Keratinocyte (primary cell): ENCODE measurements at regions not wholly inside any gene's neighbourhood (a gene's known extent, or its start where the extent isn't known, plus 50 kb on each side); places are given as distances from the start of the nearest gene placed in this dataset.

Experiments
- DNase-seq: peaks from one replicate; pipeline ENCODE4 v3.0.0-alpha.2; 2011; ENCODE audit warnings: low read depth, missing footprints, low spot score
- FAIRE-seq: peaks from 2 replicates; lab custom pipeline; 2011; peaks lifted over from hg19 to GRCh38; lab: Jason Lieb, UNC
- H2AFZ ChIP-seq: 2 replicates; pipeline ENCODE4 v1.6.0; 2012; ENCODE audit warnings: low read length, control low read depth, inconsistent platforms; ENCODE audit not compliant: control insufficient read depth
- H3K27ac ChIP-seq: 2 replicates; pipeline ENCODE4 v1.5.1; 2011; ENCODE audit warnings: low read length; ENCODE audit not compliant: control insufficient read depth, insufficient read depth
- H3K27me3 ChIP-seq: 3 replicates; pipeline ENCODE4 v1.6.0; 2011; ENCODE audit warnings: low read length; ENCODE audit not compliant: control insufficient read depth, insufficient read depth; ENCODE audit errors: extremely low read depth
- H3K36me3 ChIP-seq, 2 experiments: 2 replicates in 1 of 2; 3 replicates in 1 of 2; pipeline ENCODE4 v1.5.1; 2011; ENCODE audit warnings: low read length in 2 of 2, mild to moderate bottlenecking in 1 of 2; ENCODE audit not compliant: control insufficient read depth in 2 of 2, insufficient read depth in 2 of 2; ENCODE audit errors: extremely low read depth in 1 of 2
- H3K4me1 ChIP-seq: 3 replicates; pipeline ENCODE4 v1.5.1; 2011; ENCODE audit warnings: low read length; ENCODE audit not compliant: control insufficient read depth, insufficient read depth; ENCODE audit errors: extremely low read depth
- H3K4me2 ChIP-seq: 3 replicates; pipeline ENCODE4 v1.6.0; 2011; ENCODE audit warnings: low read depth, low read length; ENCODE audit not compliant: control insufficient read depth, insufficient read depth; ENCODE audit errors: extremely low read depth
- H3K4me3 ChIP-seq, 3 experiments: fragments of 200-600 bp in 1 of 3; sonication (generic) in 1 of 3; 2 replicates in 2 of 3; 3 replicates in 1 of 3; pipeline ENCODE4 v1.5.1; 2011 to 2016; ENCODE audit warnings: low read length in 3 of 3, mild to moderate bottlenecking in 3 of 3, control low read depth in 2 of 3, inconsistent platforms in 1 of 3, low read depth in 1 of 3, mixed read lengths in 1 of 3, mixed run types in 1 of 3, moderate library complexity in 1 of 3; ENCODE audit not compliant: control insufficient read depth in 2 of 3, insufficient read depth in 2 of 3; ENCODE audit errors: extremely low read depth in 1 of 3
- H3K79me2 ChIP-seq: 2 replicates; pipeline ENCODE4 v1.6.0; 2012; ENCODE audit warnings: low read length; ENCODE audit not compliant: control insufficient read depth, insufficient read depth
- H3K9ac ChIP-seq: 3 replicates; pipeline ENCODE4 v1.6.0; 2011; ENCODE audit warnings: low read length; ENCODE audit not compliant: control insufficient read depth, insufficient read depth; ENCODE audit errors: extremely low read depth
- H3K9me1 ChIP-seq: 3 replicates; pipeline ENCODE4 v1.6.0; 2011; ENCODE audit warnings: low read length; ENCODE audit not compliant: control insufficient read depth, insufficient read depth; ENCODE audit errors: extremely low read depth
- H3K9me3 ChIP-seq: 2 replicates; pipeline ENCODE4 v1.5.1; 2012; ENCODE audit warnings: low read depth, low read length; ENCODE audit not compliant: control insufficient read depth
- H4K20me1 ChIP-seq: 3 replicates; pipeline ENCODE4 v1.6.0; 2011; ENCODE audit warnings: low read length; ENCODE audit not compliant: control insufficient read depth, insufficient read depth; ENCODE audit errors: extremely low read depth
- EZH2 ChIP-seq: IDR thresholded peaks from one replicate; pipeline ENCODE4 v1.6.1; 2012; ENCODE audit warnings: inconsistent platforms, mild to moderate bottlenecking, low read length, moderate library complexity
- dilution Hi-C: fragments of 300-500 bp; cut with MboI; formaldehyde crosslinking; loops from one replicate; pipeline ENCODE4 v1.7.0; 2020; ENCODE audit warnings: low sequenced_read_pairs; ENCODE audit not compliant: extremely low pct_ligation_motif_present
- TF ChIP-seq, protein P1 (sequence below), 3 experiments: IDR thresholded peaks in 1 of 3; conservative IDR thresholded peaks in 1 of 3; optimal IDR thresholded peaks in 1 of 3; 2 replicates in 2 of 3; 3 replicates in 1 of 3; pipeline versions ENCODE3 to v1.5.1; 2011; ENCODE audit warnings: low read length in 3 of 3, mild to moderate bottlenecking in 3 of 3, moderate library complexity in 2 of 3, control low read depth in 1 of 3, inconsistent platforms in 1 of 3; ENCODE audit not compliant: insufficient read depth in 2 of 3; ENCODE audit errors: extremely low read depth in 1 of 3

DNA sequence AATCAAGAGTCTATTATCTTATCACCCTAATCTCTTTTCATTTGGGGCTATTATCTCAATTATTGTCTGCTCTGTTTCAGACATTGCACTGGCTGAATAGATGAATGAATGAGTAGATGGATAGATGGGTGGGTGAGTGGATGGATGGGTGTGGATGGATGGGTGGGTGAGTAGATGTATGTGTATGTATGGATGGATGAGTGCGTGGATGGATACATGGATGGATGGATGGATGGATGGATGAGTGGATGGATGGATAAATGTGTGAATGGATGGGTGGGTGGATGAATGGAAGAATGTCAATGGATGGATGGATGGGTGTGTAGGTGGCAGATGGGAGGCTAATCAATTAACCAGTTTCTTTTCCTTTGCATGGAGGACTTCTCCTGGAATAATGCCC lies 301.7 kb downstream of the NSG2 start:
- dilution Hi-C loops: no loop called here
- Histone ChIP-seq H3K4me3 (no peak overlapping the region), H4K20me1 (no peaks in the 10 kb centered on the region), H3K36me3 (no peaks in the 10 kb centered on the region), H3K79me2 (no peaks in the 10 kb centered on the region), H3K9ac (no peak overlapping the region), H3K27me3 (no peaks in the 10 kb centered on the region), H3K4me2 (no peak overlapping the region), H3K9me1 (no peaks in the 10 kb centered on the region), H3K27ac (no peak overlapping the region), H2AFZ (no peak overlapping the region), H3K4me1 (no peaks in the 10 kb centered on the region), H3K9me3 (no peaks in the 10 kb centered on the region)
- no peak for TF ChIP-seq EZH2
- TF ChIP-seq, protein P1, sequence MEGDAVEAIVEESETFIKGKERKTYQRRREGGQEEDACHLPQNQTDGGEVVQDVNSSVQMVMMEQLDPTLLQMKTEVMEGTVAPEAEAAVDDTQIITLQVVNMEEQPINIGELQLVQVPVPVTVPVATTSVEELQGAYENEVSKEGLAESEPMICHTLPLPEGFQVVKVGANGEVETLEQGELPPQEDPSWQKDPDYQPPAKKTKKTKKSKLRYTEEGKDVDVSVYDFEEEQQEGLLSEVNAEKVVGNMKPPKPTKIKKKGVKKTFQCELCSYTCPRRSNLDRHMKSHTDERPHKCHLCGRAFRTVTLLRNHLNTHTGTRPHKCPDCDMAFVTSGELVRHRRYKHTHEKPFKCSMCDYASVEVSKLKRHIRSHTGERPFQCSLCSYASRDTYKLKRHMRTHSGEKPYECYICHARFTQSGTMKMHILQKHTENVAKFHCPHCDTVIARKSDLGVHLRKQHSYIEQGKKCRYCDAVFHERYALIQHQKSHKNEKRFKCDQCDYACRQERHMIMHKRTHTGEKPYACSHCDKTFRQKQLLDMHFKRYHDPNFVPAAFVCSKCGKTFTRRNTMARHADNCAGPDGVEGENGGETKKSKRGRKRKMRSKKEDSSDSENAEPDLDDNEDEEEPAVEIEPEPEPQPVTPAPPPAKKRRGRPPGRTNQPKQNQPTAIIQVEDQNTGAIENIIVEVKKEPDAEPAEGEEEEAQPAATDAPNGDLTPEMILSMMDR (optimal IDR thresholded peaks at IDR 0.05 in 1 of 3, IDR thresholded peaks at IDR 0.05 in 1 of 3, conservative IDR thresholded peaks at IDR 0.05 in 1 of 3; ENCODE audit: extremely low read depth in 1 of 3, insufficient read depth in 2 of 3, low read length in 3 of 3): no peak
- DNase-seq: no peak
- no peak for FAIRE-seq

DNA sequence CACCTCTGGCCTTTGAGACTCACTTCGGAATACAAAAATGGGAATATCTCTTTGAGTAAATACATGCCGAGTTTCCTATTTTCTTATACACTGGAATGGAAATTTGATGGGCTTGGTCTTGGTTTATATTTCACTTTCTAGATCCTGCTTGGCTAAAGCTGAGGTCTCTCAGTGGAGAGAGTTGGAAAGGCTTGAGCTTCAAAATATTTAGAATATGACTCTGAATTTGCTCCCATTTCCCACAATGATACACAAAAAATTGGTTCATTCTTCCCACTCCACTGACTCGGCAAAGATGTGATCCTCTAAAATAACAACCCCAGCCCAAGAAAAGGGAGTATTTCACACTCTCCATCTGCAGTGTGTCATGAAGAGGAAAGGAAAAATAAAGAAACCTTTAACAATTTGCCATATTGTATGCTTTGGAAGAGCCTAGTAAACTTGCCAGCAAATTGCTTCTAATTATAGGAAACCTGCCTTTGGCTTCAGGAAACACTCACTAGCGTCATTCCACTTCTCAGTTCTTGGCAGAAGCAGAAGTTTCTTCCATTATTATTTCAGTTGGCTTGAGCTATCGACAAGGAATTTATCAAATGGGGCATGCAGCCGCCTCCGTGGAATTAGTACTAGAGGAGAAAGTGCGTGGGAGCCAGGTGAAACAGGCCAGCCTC lies 302.9 kb downstream of the NSG2 start:
- dilution Hi-C loops: no loop called here
- Histone ChIP-seq H3K4me2 (no peak overlapping the region), H3K27me3 (no peaks in the 10 kb centered on the region), H4K20me1 (no peaks in the 10 kb centered on the region), H3K9me1 (no peaks in the 10 kb centered on the region), H3K9ac (no peak overlapping the region), H3K4me3 (no peak overlapping the region), H3K27ac (no peak overlapping the region), H2AFZ (no peak overlapping the region), H3K79me2 (no peaks in the 10 kb centered on the region), H3K36me3 (no peaks in the 10 kb centered on the region), H3K4me1 (no peaks in the 10 kb centered on the region), H3K9me3 (no peaks in the 10 kb centered on the region)
- FAIRE-seq: no peak
- DNase-seq: no peak
- TF ChIP-seq, protein P1 (optimal IDR thresholded peaks at IDR 0.05 in 1 of 3, IDR thresholded peaks at IDR 0.05 in 1 of 3, conservative IDR thresholded peaks at IDR 0.05 in 1 of 3; ENCODE audit: extremely low read depth in 1 of 3, insufficient read depth in 2 of 3, low read length in 3 of 3): no peak
- TF ChIP-seq EZH2: no peak
